Lung (tissue), 11 donors: ENCODE measurements at regions not wholly inside any gene's neighbourhood (a gene's known extent, or its start where the extent isn't known, plus 50 kb on each side); places are given as distances from the start of the nearest gene placed in this dataset.
A peak's percentile ranks its signal among the peaks of the same experiment; 100 is the strongest.

ENCODE experiments used
- ATAC-seq: fragments of 200-7000 bp; cut with Tn5 transposase; one replicate; pipeline ENCODE4 v1.9.1; 2020; ENCODE audit warnings: moderate number of reproducible peaks; ENCODE audit not compliant: insufficient read depth, low FRiP score
- DNase-seq, 3 donors: peaks; one replicate each; pipeline ENCODE4 v3.0.0-alpha.2; 2013 to 2017
- H3K27ac ChIP-seq, 2 donors: one replicate each; pipeline ENCODE4 v1.5.1; 2013; ENCODE audit warnings: mild to moderate bottlenecking in 2 of 2, moderate library complexity in 2 of 2, control low read depth in 1 of 2, inconsistent platforms in 1 of 2, low read depth in 1 of 2, low read length in 1 of 2
- H3K27me3 ChIP-seq, 3 donors: one replicate each; pipeline ENCODE4 v1.5.1; 2013; ENCODE audit warnings: low read length in 2 of 3; ENCODE audit not compliant: control insufficient read depth in 3 of 3, insufficient read depth in 3 of 3
- H3K36me3 ChIP-seq, 4 donors: one replicate each; pipeline ENCODE4 v1.5.1; 2013; ENCODE audit warnings: low read length in 4 of 4, mild to moderate bottlenecking in 1 of 4, moderate library complexity in 1 of 4; ENCODE audit not compliant: control insufficient read depth in 4 of 4, insufficient read depth in 4 of 4
- H3K4me1 ChIP-seq, 5 donors: one replicate each; pipeline ENCODE4 v1.5.1; 2013; ENCODE audit warnings: low read length in 5 of 5, mild to moderate bottlenecking in 2 of 5, moderate library complexity in 1 of 5; ENCODE audit not compliant: control insufficient read depth in 5 of 5, insufficient read depth in 5 of 5
- H3K4me3 ChIP-seq: one replicate; pipeline ENCODE4 v1.5.1; 2013; ENCODE audit warnings: mild to moderate bottlenecking, control low read depth, moderate library complexity
- H3K9ac ChIP-seq, 2 donors: one replicate each; pipeline ENCODE4 v1.5.1; 2013; ENCODE audit warnings: low read length in 2 of 2, control low read depth in 1 of 2; ENCODE audit not compliant: insufficient read depth in 1 of 2
- H3K9me3 ChIP-seq, 4 donors: one replicate each; pipeline ENCODE4 v1.5.1; 2013; ENCODE audit warnings: low read length in 3 of 4, mild to moderate bottlenecking in 1 of 4, moderate library complexity in 1 of 4; ENCODE audit not compliant: control insufficient read depth in 4 of 4, insufficient read depth in 3 of 4
- CTCF ChIP-seq: IDR thresholded peaks from 2 replicates; pipeline ENCODE4 v1.5.1; 2012; ENCODE audit warnings: mild to moderate bottlenecking; ENCODE audit errors: control extremely low read depth, extremely low read depth
- WGBS, 2 donors: extraction: QIAGEN DNeasy Blood & Tissue Kit; methylation state at CpG; one replicate each; pipeline ENCODE4 v1.1.7; 2013; 5-methylcytosine and 5-hydroxymethylcytosine counted together
- donor health status: control.
- donor health status: control.
- donor health status: Bipolar disorder and iron deficiency.
- donor health status: healthy.
- donor health status: DM: yes; HTN: yes; CAD: no.

- no peak overlapping the region for H3K9ac ChIP-seq
- H3K36me3 ChIP-seq = no peaks in the 10 kb centered on the region
- DNase-seq (peak in 2 of 3 donors; percentile 13 to 62), ATAC-seq (no peak)
- WGBS, 2 donors = 79 to 83% methylated on average over 6 of the region's 6 CpGs
- H3K9me3 ChIP-seq = peaks cover 0 to 2% (median 0%) of the 10 kb centered on the region in 4 donors
- no peaks in the 10 kb centered on the region for H3K27me3 ChIP-seq
- peaks cover 0 to 12% (median 0%) of the 10 kb centered on the region in 5 donors for H3K4me1 ChIP-seq
- no peak for TF ChIP-seq CTCF
- H3K4me3 ChIP-seq = no peak overlapping the region
- no peak overlapping the region for H3K27ac ChIP-seq
Observed at GRCh38 chr2:6526093-6526824, 339.4 kb downstream of the CMPK2 start.

GRCh38 chr2:6531304-6531703 is 334.4 kb downstream of the CMPK2 start:
- Histone ChIP-seq H3K9me3 (no peaks in the 10 kb centered on the region), H3K36me3 (no peaks in the 10 kb centered on the region), H3K27me3 (no peaks in the 10 kb centered on the region), H3K4me1 (no peaks in the 10 kb centered on the region), H3K4me3 (no peak overlapping the region), H3K27ac (no peak overlapping the region), H3K9ac (no peak overlapping the region)
- ATAC-seq (no peak), DNase-seq (no peak)
- TF ChIP-seq CTCF = no peak
- WGBS, 2 donors = 88 to 89% methylated on average over 2 of the region's 2 CpGs

GRCh38 chr2:6535572-6535971 is 330.1 kb downstream of the CMPK2 start:
- Histone ChIP-seq H3K36me3 (no peaks in the 10 kb centered on the region), H3K9ac (no peak overlapping the region), H3K27ac (no peak overlapping the region), H3K4me3 (no peak overlapping the region), H3K9me3 (no peaks in the 10 kb centered on the region), H3K27me3 (no peaks in the 10 kb centered on the region), H3K4me1 (no peaks in the 10 kb centered on the region)
- no peak for ATAC-seq
- WGBS, 2 donors = 68 to 72% methylated on average over 10 of the region's 10 CpGs
- no peak for TF ChIP-seq CTCF
- DNase-seq = no peak

- Histone ChIP-seq H3K9me3 (no peaks in the 10 kb centered on the region), H3K36me3 (no peaks in the 10 kb centered on the region), H3K4me3 (no peak overlapping the region), H3K4me1 (no peaks in the 10 kb centered on the region), H3K9ac (no peak overlapping the region), H3K27me3 (no peaks in the 10 kb centered on the region), H3K27ac (no peak overlapping the region)
- DNase-seq (no peak), ATAC-seq (no peak)
- no peak for TF ChIP-seq CTCF
- 78 to 86% methylated on average over 2 of the region's 2 CpGs for WGBS, 2 donors
Observed at GRCh38 chr2:6538607-6539006, 327.1 kb downstream of the CMPK2 start.
